ENCODE measurements at regions not wholly inside any gene's neighbourhood (a gene's known extent, or its start where the extent isn't known, plus 50 kb on each side); places are given as distances from the start of the nearest gene placed in this dataset.

DNA sequence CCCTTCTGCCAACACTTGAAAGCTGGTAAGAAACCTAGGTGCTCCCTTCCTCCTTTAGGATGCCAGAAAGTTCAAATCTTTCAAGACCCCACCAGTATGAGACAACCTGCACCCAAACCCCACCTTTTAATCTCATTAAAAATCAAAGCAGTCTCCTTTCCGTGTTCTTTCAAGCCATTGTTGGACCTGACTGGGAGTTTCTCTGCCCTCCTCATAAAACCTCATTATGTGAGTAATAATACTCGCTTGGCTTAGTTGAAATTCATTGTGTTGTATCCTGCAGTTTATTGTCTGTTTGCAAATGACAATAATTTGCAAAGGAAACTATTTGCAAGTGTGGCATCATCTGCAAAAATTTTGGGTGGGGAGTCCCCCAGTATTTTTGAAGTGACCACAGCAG is 133.2 kb upstream of the VEGFC start:
- H3K27me3 ChIP-seq (ENCODE audit: control insufficient read depth in 3 of 3, insufficient read depth in 3 of 3, low read length in 3 of 3): no peaks in the 10 kb centered on the region
- no peak overlapping the region for H3K9ac ChIP-seq (ENCODE audit: low read depth in 1 of 3, low read length in 3 of 3)
- no peaks in the 10 kb centered on the region for H3K36me3 ChIP-seq (ENCODE audit: control insufficient read depth in 3 of 3, insufficient read depth in 3 of 3, low read length in 3 of 3)
- no peak overlapping the region for H3K27ac ChIP-seq (ENCODE audit: low read depth, low read length)
- no peaks in the 10 kb centered on the region for H3K4me1 ChIP-seq (ENCODE audit: control insufficient read depth in 3 of 3, insufficient read depth in 3 of 3, low read length in 3 of 3)
- H3K9me3 ChIP-seq (ENCODE audit: control insufficient read depth in 3 of 3, low read length in 3 of 3): no peaks in the 10 kb centered on the region
- H3K4me3 ChIP-seq (ENCODE audit: low read length in 3 of 3): no peak overlapping the region

DNA sequence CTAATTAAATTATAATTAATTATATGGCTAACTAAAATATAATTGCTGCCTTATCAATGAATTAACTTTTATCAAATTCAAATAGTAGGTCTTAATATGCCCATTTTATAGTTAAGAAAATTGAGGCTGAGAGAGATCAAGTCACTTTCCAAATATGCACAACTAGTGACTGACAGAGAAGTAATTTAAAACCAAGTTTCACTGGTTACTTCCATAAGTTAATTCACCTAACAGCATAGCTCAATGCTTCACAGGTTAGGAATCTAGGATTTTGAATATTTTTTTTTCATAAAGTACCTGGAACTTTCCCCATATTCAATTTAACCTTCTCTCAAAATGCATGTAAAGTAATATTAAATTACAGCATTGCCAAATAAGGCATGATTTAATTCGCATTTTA is 134.4 kb upstream of the VEGFC start:
- H3K9me3 ChIP-seq (ENCODE audit: control insufficient read depth in 3 of 3, low read length in 3 of 3): no peaks in the 10 kb centered on the region
- H3K36me3 ChIP-seq (ENCODE audit: control insufficient read depth in 3 of 3, insufficient read depth in 3 of 3, low read length in 3 of 3): no peaks in the 10 kb centered on the region
- H3K27ac ChIP-seq (ENCODE audit: low read depth, low read length): no peak overlapping the region
- no peaks in the 10 kb centered on the region for H3K27me3 ChIP-seq (ENCODE audit: control insufficient read depth in 3 of 3, insufficient read depth in 3 of 3, low read length in 3 of 3)
- H3K4me3 ChIP-seq (ENCODE audit: low read length in 3 of 3): no peak overlapping the region
- no peak overlapping the region for H3K9ac ChIP-seq (ENCODE audit: low read depth in 1 of 3, low read length in 3 of 3)
- H3K4me1 ChIP-seq (ENCODE audit: control insufficient read depth in 3 of 3, insufficient read depth in 3 of 3, low read length in 3 of 3): no peaks in the 10 kb centered on the region

DNA sequence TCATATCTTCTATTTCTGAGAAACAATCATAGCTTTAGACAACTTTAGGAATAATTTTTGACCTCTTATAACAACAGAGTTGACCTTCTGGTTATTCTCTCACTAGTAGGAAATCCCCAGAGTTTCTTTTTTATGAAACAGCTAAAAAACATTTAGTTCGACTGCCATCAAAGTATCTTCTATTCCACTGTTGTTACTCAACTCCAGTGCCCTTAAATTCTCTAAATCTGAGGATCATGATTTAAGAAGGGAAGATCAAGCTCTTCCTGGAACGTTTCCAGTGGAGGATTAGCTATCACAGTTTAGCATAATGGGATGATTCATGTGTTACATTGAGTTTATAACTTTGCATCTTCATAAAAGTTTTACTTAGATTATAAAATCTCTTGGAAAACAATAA is 134.9 kb upstream of the VEGFC start:
- Histone ChIP-seq H3K4me1 (ENCODE audit: control insufficient read depth in 3 of 3, insufficient read depth in 3 of 3, low read length in 3 of 3) (no peaks in the 10 kb centered on the region), H3K9me3 (ENCODE audit: control insufficient read depth in 3 of 3, low read length in 3 of 3) (no peaks in the 10 kb centered on the region), H3K27me3 (ENCODE audit: control insufficient read depth in 3 of 3, insufficient read depth in 3 of 3, low read length in 3 of 3) (no peaks in the 10 kb centered on the region), H3K9ac (ENCODE audit: low read depth in 1 of 3, low read length in 3 of 3) (no peak overlapping the region), H3K4me3 (ENCODE audit: low read length in 3 of 3) (no peak overlapping the region), H3K27ac (ENCODE audit: low read depth, low read length) (no peak overlapping the region), H3K36me3 (ENCODE audit: control insufficient read depth in 3 of 3, insufficient read depth in 3 of 3, low read length in 3 of 3) (no peaks in the 10 kb centered on the region)

DNA sequence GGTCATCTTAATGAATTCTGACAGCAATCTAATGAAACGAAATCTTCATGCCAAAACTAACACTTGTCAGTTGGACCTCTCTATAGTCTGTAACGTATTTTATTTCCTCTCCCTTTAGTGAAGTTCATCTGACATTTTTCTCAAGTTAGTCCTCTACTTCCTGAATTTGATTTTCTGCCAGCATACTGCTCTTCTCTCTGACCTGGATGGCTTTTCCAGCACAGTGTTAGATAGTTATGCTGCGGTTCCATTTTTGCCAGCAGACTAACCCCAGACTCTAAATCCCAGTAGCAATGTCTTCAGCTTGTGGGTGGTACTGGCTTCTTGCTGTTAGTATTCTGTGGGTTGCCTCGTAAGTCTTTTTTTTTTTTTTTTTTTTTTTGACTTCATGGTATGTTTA is 146.7 kb upstream of the VEGFC start:
- H3K9me3 ChIP-seq (ENCODE audit: control insufficient read depth in 3 of 3, low read length in 3 of 3): no peaks in the 10 kb centered on the region
- no peak overlapping the region for H3K27ac ChIP-seq (ENCODE audit: low read depth, low read length)
- no peaks in the 10 kb centered on the region for H3K27me3 ChIP-seq (ENCODE audit: control insufficient read depth in 3 of 3, insufficient read depth in 3 of 3, low read length in 3 of 3)
- no peaks in the 10 kb centered on the region for H3K4me1 ChIP-seq (ENCODE audit: control insufficient read depth in 3 of 3, insufficient read depth in 3 of 3, low read length in 3 of 3)
- H3K4me3 ChIP-seq (ENCODE audit: low read length in 3 of 3): no peak overlapping the region
- no peak overlapping the region for H3K9ac ChIP-seq (ENCODE audit: low read depth in 1 of 3, low read length in 3 of 3)
- H3K36me3 ChIP-seq (ENCODE audit: control insufficient read depth in 3 of 3, insufficient read depth in 3 of 3, low read length in 3 of 3): no peaks in the 10 kb centered on the region

DNA sequence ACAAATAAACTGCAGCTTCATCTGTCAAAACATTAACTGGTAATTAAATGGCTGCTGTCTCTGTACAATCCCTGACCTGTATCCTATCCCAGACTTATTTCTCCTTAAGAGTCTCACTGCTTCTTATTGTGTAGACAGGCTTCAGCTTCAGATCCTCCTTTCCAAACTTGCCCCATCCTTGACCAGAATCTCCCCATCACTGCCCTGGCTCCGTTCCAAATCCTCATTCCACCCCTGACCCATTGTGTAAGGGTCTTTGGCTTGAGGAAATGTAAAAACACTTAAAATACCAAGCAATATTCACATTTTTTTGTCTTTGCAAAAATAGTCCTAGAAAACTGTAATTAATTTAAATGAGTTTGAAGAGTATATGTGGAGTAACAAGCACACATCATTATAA is 152.6 kb upstream of the VEGFC start:
- no peak overlapping the region for H3K27ac ChIP-seq (ENCODE audit: low read depth, low read length)
- H3K4me1 ChIP-seq (ENCODE audit: control insufficient read depth in 3 of 3, insufficient read depth in 3 of 3, low read length in 3 of 3): no peaks in the 10 kb centered on the region
- H3K9ac ChIP-seq (ENCODE audit: low read depth in 1 of 3, low read length in 3 of 3): no peak overlapping the region

DNA sequence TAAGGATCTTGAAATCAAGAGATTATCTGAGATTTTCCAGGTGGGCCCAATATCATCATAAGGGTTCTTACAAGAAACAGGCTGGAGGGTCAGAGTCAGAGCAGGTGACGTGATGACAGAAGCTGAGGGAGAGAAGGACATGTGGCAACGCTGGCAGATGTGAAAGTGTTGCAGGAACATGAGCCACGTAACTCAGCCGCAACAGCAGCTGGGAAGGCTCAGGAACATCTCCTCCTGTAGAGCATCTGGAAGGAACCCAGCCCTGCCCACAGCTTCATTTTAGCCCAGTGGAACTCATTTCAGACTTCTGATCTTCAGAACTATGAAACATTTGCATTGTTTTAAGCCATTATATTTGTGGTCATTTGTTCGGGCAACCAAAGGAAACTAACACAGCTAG is 156.3 kb upstream of the VEGFC start:
- no peak overlapping the region for H3K27ac ChIP-seq (ENCODE audit: low read depth, low read length)
- H3K27me3 ChIP-seq (ENCODE audit: control insufficient read depth in 3 of 3, insufficient read depth in 3 of 3, low read length in 3 of 3): no peaks in the 10 kb centered on the region
- no peak overlapping the region for H3K4me3 ChIP-seq (ENCODE audit: low read length in 3 of 3)
- H3K36me3 ChIP-seq (ENCODE audit: control insufficient read depth in 3 of 3, insufficient read depth in 3 of 3, low read length in 3 of 3): no peaks in the 10 kb centered on the region
- no peaks in the 10 kb centered on the region for H3K4me1 ChIP-seq (ENCODE audit: control insufficient read depth in 3 of 3, insufficient read depth in 3 of 3, low read length in 3 of 3)
- no peak overlapping the region for H3K9ac ChIP-seq (ENCODE audit: low read depth in 1 of 3, low read length in 3 of 3)
- H3K9me3 ChIP-seq (ENCODE audit: control insufficient read depth in 3 of 3, low read length in 3 of 3): no peaks in the 10 kb centered on the region

More for the DNA sequence above, 152.6 kb upstream of the VEGFC start:
- no peak overlapping the region for H3K4me3 ChIP-seq (ENCODE audit: low read length in 3 of 3)
- H3K9me3 ChIP-seq (ENCODE audit: control insufficient read depth in 3 of 3, low read length in 3 of 3): no peaks in the 10 kb centered on the region
- no peaks in the 10 kb centered on the region for H3K36me3 ChIP-seq (ENCODE audit: control insufficient read depth in 3 of 3, insufficient read depth in 3 of 3, low read length in 3 of 3)
- no peaks in the 10 kb centered on the region for H3K27me3 ChIP-seq (ENCODE audit: control insufficient read depth in 3 of 3, insufficient read depth in 3 of 3, low read length in 3 of 3)

DNA sequence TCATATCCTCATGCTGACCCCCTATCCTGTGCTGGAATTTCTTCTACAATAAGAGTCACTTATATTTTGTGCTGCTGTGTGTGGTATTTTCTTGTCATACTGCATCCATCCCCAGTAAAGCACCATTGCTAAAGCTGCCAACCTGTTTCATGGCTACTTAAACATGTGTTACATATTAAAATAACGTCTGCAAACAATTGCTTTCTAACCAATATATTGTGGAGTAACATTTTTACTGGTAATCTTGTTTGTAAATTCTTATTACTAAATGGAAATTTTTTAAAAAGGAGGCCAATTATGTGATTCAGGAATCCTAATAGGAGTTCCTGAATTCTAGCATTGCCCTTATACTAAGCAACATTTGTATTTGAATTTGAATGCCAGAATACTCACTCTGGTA is 160.3 kb upstream of the VEGFC start:
- Histone ChIP-seq H3K36me3 (ENCODE audit: control insufficient read depth in 3 of 3, insufficient read depth in 3 of 3, low read length in 3 of 3) (no peaks in the 10 kb centered on the region), H3K27ac (ENCODE audit: low read depth, low read length) (no peak overlapping the region), H3K9me3 (ENCODE audit: control insufficient read depth in 3 of 3, low read length in 3 of 3) (no peaks in the 10 kb centered on the region), H3K4me3 (ENCODE audit: low read length in 3 of 3) (no peak overlapping the region), H3K27me3 (ENCODE audit: control insufficient read depth in 3 of 3, insufficient read depth in 3 of 3, low read length in 3 of 3) (no peaks in the 10 kb centered on the region), H3K9ac (ENCODE audit: low read depth in 1 of 3, low read length in 3 of 3) (no peak overlapping the region), H3K4me1 (ENCODE audit: control insufficient read depth in 3 of 3, insufficient read depth in 3 of 3, low read length in 3 of 3) (no peaks in the 10 kb centered on the region)

DNA sequence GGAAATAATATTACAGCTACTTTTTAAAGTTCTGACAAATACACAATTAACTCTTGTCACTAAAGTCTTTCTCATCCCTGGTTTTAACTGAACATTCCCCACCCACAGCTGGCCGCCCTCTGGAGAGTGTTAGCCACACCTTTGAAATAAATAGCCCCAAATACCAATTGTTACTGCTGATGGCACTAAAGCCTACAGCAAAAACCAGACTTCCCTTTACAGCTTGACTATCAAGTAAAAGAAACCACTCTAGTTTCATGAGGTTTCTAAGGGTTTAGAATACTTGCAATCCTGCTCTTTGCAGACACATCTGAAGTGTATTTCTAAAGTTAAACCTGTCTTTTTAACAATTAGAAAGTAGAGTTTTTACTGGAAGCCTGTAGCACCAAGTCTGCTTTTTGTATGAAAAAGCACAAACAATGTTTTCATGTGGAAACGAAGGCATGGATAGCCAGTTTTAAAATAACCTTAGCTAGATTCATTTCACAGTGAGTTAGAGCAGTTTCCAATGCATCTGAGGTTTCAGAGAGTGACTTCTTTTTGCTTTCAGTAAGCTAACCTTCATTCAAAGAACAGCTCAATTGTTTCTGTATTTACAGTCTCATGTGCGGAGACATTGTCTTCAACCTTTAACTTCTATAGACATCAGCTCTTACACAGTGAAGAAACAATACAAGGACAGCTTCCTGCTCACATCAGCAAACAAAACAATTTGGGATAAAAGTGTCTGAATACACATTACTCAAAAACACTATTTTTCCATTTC is 164.8 kb upstream of the VEGFC start:
- no peaks in the 10 kb centered on the region for H3K9me3 ChIP-seq (ENCODE audit: control insufficient read depth in 3 of 3, low read length in 3 of 3)
- H3K4me1 ChIP-seq (ENCODE audit: control insufficient read depth in 3 of 3, insufficient read depth in 3 of 3, low read length in 3 of 3): no peaks in the 10 kb centered on the region
- no peak overlapping the region for H3K4me3 ChIP-seq (ENCODE audit: low read length in 3 of 3)
- no peaks in the 10 kb centered on the region for H3K36me3 ChIP-seq (ENCODE audit: control insufficient read depth in 3 of 3, insufficient read depth in 3 of 3, low read length in 3 of 3)
- H3K27me3 ChIP-seq (ENCODE audit: control insufficient read depth in 3 of 3, insufficient read depth in 3 of 3, low read length in 3 of 3): no peaks in the 10 kb centered on the region
- no peak overlapping the region for H3K27ac ChIP-seq (ENCODE audit: low read depth, low read length)
- no peak overlapping the region for H3K9ac ChIP-seq (ENCODE audit: low read depth in 1 of 3, low read length in 3 of 3)

DNA sequence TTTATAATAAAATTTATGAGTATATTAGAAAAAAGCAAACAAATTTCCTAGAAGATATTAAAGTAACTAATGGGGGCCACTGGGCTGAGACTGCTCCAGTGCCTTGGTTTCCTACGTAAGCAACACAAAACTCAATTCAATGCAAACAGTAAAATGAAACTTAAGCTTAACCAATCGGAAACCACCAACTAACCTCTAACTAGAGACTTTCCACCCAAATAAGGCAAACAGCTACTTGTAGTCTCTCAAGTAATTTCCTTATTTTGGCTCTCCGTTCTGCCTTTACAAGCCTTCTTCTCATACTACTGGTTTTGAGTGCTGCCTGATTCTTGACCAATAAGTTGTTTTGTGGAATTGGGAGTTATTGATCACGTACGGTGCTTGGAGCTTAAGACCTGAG is 167.3 kb upstream of the VEGFC start:
- H3K36me3 ChIP-seq (ENCODE audit: control insufficient read depth in 3 of 3, insufficient read depth in 3 of 3, low read length in 3 of 3): no peaks in the 10 kb centered on the region
- no peaks in the 10 kb centered on the region for H3K27me3 ChIP-seq (ENCODE audit: control insufficient read depth in 3 of 3, insufficient read depth in 3 of 3, low read length in 3 of 3)
- no peaks in the 10 kb centered on the region for H3K4me1 ChIP-seq (ENCODE audit: control insufficient read depth in 3 of 3, insufficient read depth in 3 of 3, low read length in 3 of 3)
- no peak overlapping the region for H3K4me3 ChIP-seq (ENCODE audit: low read length in 3 of 3)
- no peak overlapping the region for H3K9ac ChIP-seq (ENCODE audit: low read depth in 1 of 3, low read length in 3 of 3)
- no peaks in the 10 kb centered on the region for H3K9me3 ChIP-seq (ENCODE audit: control insufficient read depth in 3 of 3, low read length in 3 of 3)
- no peak overlapping the region for H3K27ac ChIP-seq (ENCODE audit: low read depth, low read length)

DNA sequence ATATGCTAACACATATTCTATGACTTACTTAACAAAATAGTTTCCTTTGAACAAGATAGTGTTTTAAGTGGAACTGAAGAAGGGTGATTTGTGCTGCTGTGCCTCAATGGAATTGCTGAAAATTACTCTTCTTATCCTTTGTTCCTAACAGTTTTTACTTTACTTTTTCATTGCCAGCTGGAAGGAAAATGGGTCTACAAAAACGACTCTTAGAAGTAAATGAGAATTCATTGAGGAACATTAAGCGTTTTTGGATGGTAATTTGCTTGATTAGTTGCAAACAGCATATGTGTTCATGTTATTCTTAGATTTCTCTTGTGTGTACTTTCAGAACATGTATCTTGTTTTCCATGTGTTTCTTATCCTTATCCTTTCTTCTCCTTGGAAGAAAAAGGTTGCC is 170.4 kb upstream of the VEGFC start:
- no peak overlapping the region for H3K27ac ChIP-seq (ENCODE audit: low read depth, low read length)
- H3K27me3 ChIP-seq (ENCODE audit: control insufficient read depth in 3 of 3, insufficient read depth in 3 of 3, low read length in 3 of 3): no peaks in the 10 kb centered on the region
- no peaks in the 10 kb centered on the region for H3K4me1 ChIP-seq (ENCODE audit: control insufficient read depth in 3 of 3, insufficient read depth in 3 of 3, low read length in 3 of 3)
- no peak overlapping the region for H3K9ac ChIP-seq (ENCODE audit: low read depth in 1 of 3, low read length in 3 of 3)
- no peak overlapping the region for H3K4me3 ChIP-seq (ENCODE audit: low read length in 3 of 3)
- H3K9me3 ChIP-seq (ENCODE audit: control insufficient read depth in 3 of 3, low read length in 3 of 3): no peaks in the 10 kb centered on the region
- no peaks in the 10 kb centered on the region for H3K36me3 ChIP-seq (ENCODE audit: control insufficient read depth in 3 of 3, insufficient read depth in 3 of 3, low read length in 3 of 3)
